Transverse colon (tissue), 3 donors: ENCODE measurements at regions not wholly inside any gene's neighbourhood (a gene's known extent, or its start where the extent isn't known, plus 50 kb on each side); places are given as distances from the start of the nearest gene placed in this dataset.

Experiments used
- CTCF ChIP-seq, 5 experiments: fragments of 200-600 bp in 3 of 5; fragments of 450-650 bp in 2 of 5; sonication (generic) in 3 of 5; IDR thresholded peaks; 1 replicate in 2 of 5; 2 replicates in 3 of 5; pipeline ENCODE4 v1.5.1; 2016 to 2017; ENCODE audit warnings: antibody characterized with exemption in 5 of 5, inconsistent platforms in 3 of 5, mild to moderate bottlenecking in 2 of 5, moderate library complexity in 1 of 5
- EP300 ChIP-seq: sonication (generic); formaldehyde crosslinking; IDR thresholded peaks from one replicate; pipeline ENCODE4 v1.6.1; 2017; ENCODE audit warnings: antibody characterized with exemption, low read depth
- POLR2A ChIP-seq: fragments of 450-650 bp; IDR thresholded peaks from one replicate; pipeline ENCODE4 v1.6.1; 2016; ENCODE audit warnings: antibody characterized with exemption, mild to moderate bottlenecking, moderate library complexity

- TF ChIP-seq EP300, result no peak
- no peak for TF ChIP-seq POLR2A
- TF ChIP-seq CTCF (IDR thresholded peaks at IDR 0.05), result no peak
Observed at GRCh38 chr6:8639928-8640649, 204.7 kb upstream of the SLC35B3 start.
